HFFc6 (cell line): ENCODE measurements at regions not wholly inside any gene's neighbourhood (a gene's known extent, or its start where the extent isn't known, plus 50 kb on each side); places are given as distances from the start of the nearest gene placed in this dataset.

ENCODE experiments used
- DNase-seq: peaks from one replicate; pipeline ENCODE4 v3.0.0-alpha.2; 2018
- H3K27ac Mint-ChIP-seq: 2 replicates; pipeline ENCODE4 v1.8.0; 2020; ENCODE audit warnings: mild to moderate bottlenecking, mixed read lengths
- H3K27me3 Mint-ChIP-seq: 2 replicates; pipeline ENCODE4 v1.8.0; 2021; ENCODE audit warnings: mild to moderate bottlenecking, moderate library complexity, mixed read lengths; ENCODE audit not compliant: insufficient read depth
- H3K36me3 Mint-ChIP-seq: 2 replicates; pipeline ENCODE4 v1.8.0; 2021; ENCODE audit warnings: low read depth, mixed read lengths
- H3K4me1 Mint-ChIP-seq: 2 replicates; pipeline ENCODE4 v1.8.0; 2020; ENCODE audit warnings: low read depth, mixed read lengths
- H3K4me3 Mint-ChIP-seq: 2 replicates; pipeline ENCODE4 v1.8.0; 2020; ENCODE audit warnings: mild to moderate bottlenecking, moderate library complexity, mixed read lengths
- H3K9me3 Mint-ChIP-seq: 2 replicates; pipeline ENCODE4 v1.8.0; 2020; ENCODE audit warnings: mild to moderate bottlenecking, mixed read lengths
- CTCF ChIP-seq: fragments of 200-600 bp; sonication (generic); IDR thresholded peaks from 2 replicates; pipeline ENCODE4 v1.5.0; 2021; ENCODE audit warnings: antibody characterized with exemption, mild to moderate bottlenecking

GRCh38 chr15:72923289-72923688 lies 129.0 kb upstream of the NEO1 start:
- Mint-ChIP-seq H3K9me3 (no peaks in the 10 kb centered on the region), H3K4me3 (no peak overlapping the region), H3K4me1 (no peaks in the 10 kb centered on the region), H3K27me3 (no peaks in the 10 kb centered on the region), H3K36me3 (no peaks in the 10 kb centered on the region), H3K27ac (no peak overlapping the region)
- no peak for DNase-seq
- no peak for TF ChIP-seq CTCF

GRCh38 chr15:72920551-72920950 lies 131.7 kb upstream of the NEO1 start:
- no peak overlapping the region for H3K4me3 Mint-ChIP-seq
- DNase-seq = no peak
- TF ChIP-seq CTCF = no peak
- H3K27me3 Mint-ChIP-seq = no peaks in the 10 kb centered on the region
- no peaks in the 10 kb centered on the region for H3K9me3 Mint-ChIP-seq
- no peaks in the 10 kb centered on the region for H3K36me3 Mint-ChIP-seq
- H3K27ac Mint-ChIP-seq = no peak overlapping the region
- H3K4me1 Mint-ChIP-seq = no peaks in the 10 kb centered on the region

GRCh38 chr15:72919936-72920465 lies 132.3 kb upstream of the NEO1 start:
- no peaks in the 10 kb centered on the region for H3K27me3 Mint-ChIP-seq
- no peaks in the 10 kb centered on the region for H3K9me3 Mint-ChIP-seq
- no peak for TF ChIP-seq CTCF
- no peaks in the 10 kb centered on the region for H3K36me3 Mint-ChIP-seq
- H3K4me3 Mint-ChIP-seq = no peak overlapping the region
- no peaks in the 10 kb centered on the region for H3K4me1 Mint-ChIP-seq
- no peak overlapping the region for H3K27ac Mint-ChIP-seq
- DNase-seq = no peak

GRCh38 chr15:72916897-72917296 lies 133.3 kb upstream of the ADPGK start:
- H3K4me3 Mint-ChIP-seq = no peak overlapping the region

GRCh38 chr15:72916378-72916777 lies 132.8 kb upstream of the ADPGK start:
- H3K4me3 Mint-ChIP-seq = no peak overlapping the region
- TF ChIP-seq CTCF = no peak
- H3K4me1 Mint-ChIP-seq = no peaks in the 10 kb centered on the region
- no peaks in the 10 kb centered on the region for H3K9me3 Mint-ChIP-seq
- DNase-seq = no peak
- H3K27me3 Mint-ChIP-seq = no peaks in the 10 kb centered on the region
- no peak overlapping the region for H3K27ac Mint-ChIP-seq
- H3K36me3 Mint-ChIP-seq = no peaks in the 10 kb centered on the region

More at GRCh38 chr15:72916897-72917296, 133.3 kb upstream of the ADPGK start:
- TF ChIP-seq CTCF = no peak
- Mint-ChIP-seq H3K27me3 (no peaks in the 10 kb centered on the region), H3K27ac (no peak overlapping the region), H3K4me1 (no peaks in the 10 kb centered on the region), H3K9me3 (no peaks in the 10 kb centered on the region), H3K36me3 (no peaks in the 10 kb centered on the region)
- no peak for DNase-seq

GRCh38 chr15:72915843-72916242 lies 132.3 kb upstream of the ADPGK start:
- Mint-ChIP-seq H3K4me1 (no peaks in the 10 kb centered on the region), H3K36me3 (no peaks in the 10 kb centered on the region), H3K9me3 (no peaks in the 10 kb centered on the region), H3K27ac (no peak overlapping the region), H3K4me3 (no peak overlapping the region), H3K27me3 (no peaks in the 10 kb centered on the region)
- TF ChIP-seq CTCF = no peak
- no peak for DNase-seq
